Amniotic stem cell (primary cell): ENCODE measurements at regions not wholly inside any gene's neighbourhood (a gene's known extent, or its start where the extent isn't known, plus 50 kb on each side); places are given as distances from the start of the nearest gene placed in this dataset.

Experiments
- DNase-seq: peaks from one replicate; lab custom pipeline; 2025; lab: John Stamatoyannopoulos, UW

DNA sequence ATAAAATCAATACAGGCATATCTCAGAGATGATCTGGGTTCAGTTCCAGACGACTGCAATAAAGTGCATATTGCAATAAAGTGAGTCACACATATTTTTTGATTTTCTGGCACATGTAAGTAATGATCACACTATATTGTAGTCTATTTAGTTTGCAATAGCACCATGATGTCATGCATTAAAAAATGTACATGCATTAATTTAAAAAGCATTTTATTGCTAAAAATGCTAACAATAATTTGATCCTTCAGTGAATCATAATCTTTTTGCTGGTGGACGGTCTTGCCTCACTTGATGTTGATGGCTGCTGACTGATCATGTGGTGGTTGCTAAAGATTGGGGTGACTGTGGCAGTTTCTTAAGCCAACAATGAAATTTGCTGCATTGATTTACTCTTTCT is 511.1 kb downstream of the OTOL1 start:
- DNase-seq, result no peak

- no peak for DNase-seq
Measured at GRCh38 chr3:162012633-162013032, 516.0 kb downstream of the OTOL1 start.

DNA sequence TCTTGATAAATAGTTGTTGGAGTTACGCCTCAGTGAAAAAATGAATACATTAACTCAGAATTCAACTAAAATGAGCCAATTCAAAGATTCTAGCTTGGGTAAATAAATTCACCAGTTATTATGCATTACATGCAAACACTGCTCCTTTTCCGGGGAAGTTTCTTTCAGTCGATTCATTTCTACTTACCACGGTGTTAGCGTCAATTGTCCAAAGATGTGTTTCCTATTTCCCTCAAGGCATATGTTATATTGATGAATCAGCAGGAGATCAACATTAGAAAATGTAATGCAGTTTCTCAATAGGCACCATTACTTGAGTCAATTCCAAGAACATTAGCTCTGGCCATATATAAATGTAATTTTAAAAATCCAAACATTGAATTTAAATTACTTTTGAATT is 517.7 kb downstream of the OTOL1 start:
- no peak for DNase-seq

- DNase-seq, result no peak
Measured at GRCh38 chr3:162015856-162016255, 519.2 kb downstream of the OTOL1 start.

GRCh38 chr3:162019817-162020216 is 523.2 kb downstream of the OTOL1 start:
- no peak for DNase-seq

DNA sequence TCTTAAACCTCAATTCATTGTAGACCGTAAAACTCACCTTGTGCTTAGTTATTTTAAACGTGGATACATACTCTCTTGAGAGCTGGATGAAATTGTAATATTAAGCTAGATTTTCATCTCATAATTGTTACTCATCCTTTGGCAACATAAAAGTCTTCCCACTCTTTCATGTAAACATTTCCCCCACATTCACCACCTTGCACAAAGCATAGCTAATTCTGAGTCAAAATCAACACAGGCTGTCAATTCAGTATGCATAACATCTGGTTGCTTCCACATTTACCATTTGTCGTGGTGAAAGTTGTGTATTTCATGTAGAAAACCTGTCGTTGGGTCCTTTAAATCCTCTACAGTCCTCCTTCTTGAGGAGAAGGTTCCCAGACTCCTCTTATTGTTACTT is 524.6 kb downstream of the OTOL1 start:
- DNase-seq, result no peak

GRCh38 chr3:162022911-162023310 is 526.3 kb downstream of the OTOL1 start:
- no peak for DNase-seq

DNA sequence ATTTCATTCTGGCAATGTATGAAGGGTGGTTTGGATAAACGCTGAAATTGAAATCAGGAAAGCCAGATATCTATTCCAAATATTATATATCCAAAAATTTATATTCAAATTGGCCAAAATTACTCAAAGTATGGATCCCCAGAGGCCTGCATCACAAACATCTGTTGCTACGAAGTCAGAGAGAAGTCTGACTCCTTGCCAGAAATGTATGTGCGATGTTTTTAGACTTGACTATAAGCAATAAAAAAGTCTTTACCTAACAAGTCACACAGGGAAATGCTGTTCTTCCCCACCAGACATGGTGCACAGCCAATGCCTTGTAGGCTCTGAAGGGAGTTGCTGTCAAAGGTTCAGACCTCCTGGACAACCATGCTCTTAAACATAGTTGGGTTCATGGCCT is 533.1 kb downstream of the OTOL1 start:
- DNase-seq, result no peak

- DNase-seq, result no peak
Measured at GRCh38 chr3:162034368-162034767, 537.8 kb downstream of the OTOL1 start.

DNA sequence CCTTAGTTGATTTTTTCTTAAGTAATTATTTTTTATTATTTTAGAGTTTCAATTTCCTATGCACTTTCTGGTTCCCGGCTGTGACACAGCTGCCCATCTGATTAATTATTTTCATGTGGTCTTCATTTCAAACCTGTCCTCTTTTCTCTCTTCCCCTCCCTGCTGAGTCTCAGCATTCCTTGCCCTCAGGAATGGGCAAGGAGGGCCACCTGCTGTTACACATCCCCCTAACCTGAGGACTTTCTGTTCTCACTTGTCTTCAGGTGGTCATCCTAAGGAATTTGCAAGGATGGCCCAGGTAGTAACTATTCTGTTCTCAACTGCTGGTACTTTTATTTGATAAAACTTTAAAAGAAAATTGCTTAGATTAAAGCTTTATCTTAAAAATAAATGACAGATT is 545.0 kb downstream of the OTOL1 start:
- DNase-seq, result no peak

GRCh38 chr3:162052636-162053035 is 556.0 kb downstream of the OTOL1 start:
- no peak for DNase-seq

GRCh38 chr3:162072656-162073164 is 576.1 kb downstream of the OTOL1 start:
- no peak for DNase-seq

DNA sequence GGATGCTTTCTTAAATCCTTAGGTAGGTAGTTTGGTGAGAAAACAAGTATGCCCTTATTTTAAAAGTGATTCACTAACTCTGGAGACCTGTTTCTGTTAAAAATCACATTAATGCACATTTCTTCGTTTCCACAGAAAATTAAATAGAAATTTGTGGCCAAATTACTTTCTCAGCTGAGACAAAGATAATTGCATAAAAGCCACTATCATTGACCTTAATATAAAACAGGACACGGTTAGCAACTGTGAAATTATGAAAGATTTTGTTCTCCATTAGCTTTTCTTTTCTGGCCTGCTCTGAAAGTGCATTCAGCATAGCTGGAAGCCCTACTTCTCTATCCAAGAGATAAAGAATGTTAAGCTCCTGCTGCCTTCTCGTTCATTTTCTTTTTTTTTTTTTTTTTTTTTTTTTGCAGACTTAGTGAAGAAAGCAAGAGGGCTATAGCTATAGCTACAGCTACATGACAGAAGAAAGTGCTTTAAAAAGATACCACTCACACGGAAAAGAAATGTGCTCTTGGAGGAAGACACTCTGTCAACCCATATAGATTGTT is 576.9 kb downstream of the OTOL1 start:
- DNase-seq, result no peak

DNA sequence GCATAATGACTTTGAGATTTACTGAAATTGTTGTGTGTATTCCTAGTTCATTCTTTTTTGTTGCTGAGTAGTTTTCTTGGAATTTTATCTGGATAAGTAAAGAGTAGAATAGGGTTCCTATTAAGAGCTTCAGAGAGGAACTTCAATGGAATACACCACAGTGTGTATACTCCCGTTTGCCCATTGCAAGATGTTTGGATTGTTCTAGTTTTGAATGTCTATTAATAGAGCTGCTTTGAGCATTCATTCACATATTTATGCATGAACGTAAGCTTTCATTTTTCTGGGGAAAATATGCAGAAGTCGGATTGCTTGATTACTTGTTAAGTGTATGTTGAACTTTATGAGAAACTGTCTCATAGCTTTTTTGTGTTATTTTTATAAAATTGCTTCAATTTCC is 580.5 kb downstream of the OTOL1 start:
- no peak for DNase-seq

DNA sequence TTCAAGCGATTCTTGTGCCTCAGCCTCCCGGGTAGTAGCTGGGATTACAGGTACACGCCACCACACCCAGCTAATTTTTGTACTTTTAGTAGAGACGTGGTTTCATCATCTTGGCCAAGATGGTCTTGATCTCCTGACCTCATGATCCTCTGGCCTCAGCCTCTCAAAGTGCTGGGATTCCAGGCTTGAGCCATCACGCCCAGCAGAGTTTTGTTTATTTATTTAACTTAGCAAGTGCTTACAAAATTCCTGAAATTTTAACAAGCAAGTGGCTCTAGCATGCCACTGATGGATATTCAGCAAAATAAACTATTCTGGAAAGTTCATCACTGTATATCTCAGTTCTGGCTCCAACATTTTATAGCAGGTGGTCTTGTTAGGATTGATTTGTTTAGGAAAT is 585.9 kb downstream of the OTOL1 start:
- DNase-seq, result no peak

- DNase-seq, result no peak
Measured at GRCh38 chr3:162087361-162087760, 590.8 kb downstream of the OTOL1 start.

DNA sequence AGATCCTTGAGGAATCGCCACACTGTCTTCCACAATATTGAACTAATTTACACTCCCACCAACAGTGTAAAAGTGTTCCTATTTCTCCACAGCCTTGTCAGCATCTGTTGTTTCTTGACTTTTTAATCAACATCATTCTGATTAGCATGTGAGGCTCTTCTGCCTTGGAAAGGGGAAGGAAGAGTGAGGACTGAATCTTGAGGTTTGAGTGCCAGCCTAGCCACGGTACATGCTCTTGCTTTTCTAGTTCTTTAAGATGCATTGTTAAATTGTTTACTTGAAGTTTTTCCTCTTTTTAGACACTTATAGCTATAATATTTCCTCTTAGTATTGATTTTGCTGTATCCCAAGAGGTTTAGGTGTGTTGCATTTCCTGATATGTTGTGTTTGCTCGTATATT is 596.1 kb downstream of the OTOL1 start:
- DNase-seq, result no peak

GRCh38 chr3:162094301-162094700 is 597.7 kb downstream of the OTOL1 start:
- no peak for DNase-seq

DNA sequence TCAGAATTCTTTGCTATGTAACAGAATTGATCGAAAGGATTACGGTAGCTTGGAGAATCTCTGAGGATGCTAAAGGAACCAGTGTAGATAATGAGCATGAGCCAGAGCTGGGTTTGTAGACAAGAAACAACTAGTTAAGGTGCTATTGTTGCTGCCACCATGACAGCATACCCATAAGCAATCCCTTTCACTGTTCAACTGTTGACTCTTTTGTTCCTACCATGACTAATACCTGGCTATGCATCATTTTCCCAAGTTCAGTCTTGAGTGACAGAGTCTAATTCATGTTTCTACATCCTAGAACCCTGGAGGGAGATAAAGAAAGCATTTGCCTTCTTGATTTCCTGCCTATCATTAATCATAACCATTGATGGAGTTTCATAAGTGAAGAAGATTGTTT is 600.3 kb downstream of the OTOL1 start:
- DNase-seq, result no peak

GRCh38 chr3:162103808-162104207 is 607.2 kb downstream of the OTOL1 start:
- DNase-seq, result no peak

DNA sequence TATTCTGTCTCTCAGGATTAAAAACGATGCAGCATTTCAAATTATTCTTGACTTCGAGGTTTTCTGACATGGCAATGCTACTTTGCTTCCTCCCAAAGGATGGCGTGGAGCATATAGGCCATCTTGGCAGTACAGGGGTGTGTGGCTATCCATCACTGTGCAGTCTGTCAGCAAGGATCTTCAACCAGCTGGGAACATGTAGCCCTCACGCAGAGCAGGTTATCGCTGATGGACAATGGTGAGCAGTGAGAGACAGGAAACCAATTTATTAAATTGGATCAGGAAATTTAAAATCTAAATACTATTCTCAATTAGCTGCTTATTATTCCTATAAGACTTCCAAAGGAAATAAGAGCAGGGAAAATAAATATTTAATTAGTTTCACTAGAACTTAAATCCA is 615.3 kb downstream of the OTOL1 start:
- DNase-seq, result no peak

DNA sequence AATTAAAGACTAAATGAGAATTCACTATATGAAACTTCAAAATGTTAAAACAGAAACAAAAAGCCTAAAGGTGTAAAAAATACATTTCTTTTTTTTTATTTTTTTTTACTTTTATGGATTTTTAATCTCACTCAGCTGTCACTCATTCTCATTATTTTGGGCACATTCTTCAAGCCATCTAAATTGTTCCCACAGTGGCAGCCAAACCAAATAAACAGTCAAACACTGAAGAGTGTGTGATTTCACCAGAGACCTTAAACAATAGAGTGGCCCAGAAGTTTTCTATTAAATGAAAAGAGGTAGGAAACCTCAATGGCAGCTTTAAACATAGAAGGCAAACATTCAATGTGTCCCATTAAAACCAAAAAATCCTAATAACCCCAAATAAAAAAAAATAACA is 616.1 kb downstream of the OTOL1 start:
- no peak for DNase-seq

- no peak for DNase-seq
Measured at GRCh38 chr3:162117961-162118360, 621.4 kb downstream of the OTOL1 start.

- DNase-seq, result no peak
Measured at GRCh38 chr3:162119651-162120050, 623.0 kb downstream of the OTOL1 start.

- no peak for DNase-seq
Measured at GRCh38 chr3:162122405-162122804, 625.8 kb downstream of the OTOL1 start.
